ENCODE measurements at regions not wholly inside any gene's neighbourhood (a gene's known extent, or its start where the extent isn't known, plus 50 kb on each side); places are given as distances from the start of the nearest gene placed in this dataset.
"Not testable (repeated sequence)": the region's sequence is repeated elsewhere in the genome, so short reads cannot be mapped to it uniquely, and the experiment has no call there.

DNA sequence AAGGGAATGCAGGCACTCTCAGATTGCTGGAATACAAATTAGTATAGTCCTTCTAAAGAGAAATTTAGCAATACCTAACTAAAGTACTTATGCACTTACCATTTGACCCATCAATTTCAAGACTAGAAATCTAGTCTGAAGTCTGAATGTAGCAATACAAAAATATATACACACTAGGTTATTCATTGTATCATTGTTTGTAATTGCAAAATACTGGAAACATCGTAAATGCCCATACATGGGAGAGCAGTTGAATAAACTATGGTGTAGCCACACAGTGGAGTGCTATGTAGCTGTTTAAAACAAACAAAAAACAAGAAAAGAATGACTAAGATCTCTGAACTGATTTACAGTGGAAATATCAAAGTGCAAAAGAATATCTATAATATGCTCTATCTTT is 346.4 kb downstream of the ZNF674 start:
- ATAC-seq (no peak), DNase-seq (no peak), FAIRE-seq (no peak)
- H3K27me3 ChIP-seq, result peaks cover 0 to 33% (median 3%) of the 10 kb centered on the region in 4 donors
- TF ChIP-seq CTCF (IDR thresholded peaks at IDR 0.05), result no peak
- H3K4me3 ChIP-seq, result no peak overlapping the region
- H3K27ac ChIP-seq, result no peak overlapping the region
- intact Hi-C loops (cut with DNase I), result no loop called here
- no peaks in the 10 kb centered on the region for H3K9me3 ChIP-seq
- no peaks in the 10 kb centered on the region for H3K4me1 ChIP-seq
- WGBS, 2 donors, result 70 to 77% methylated on average over 1 of the region's 1 CpG
- H3K36me3 ChIP-seq, result no peaks in the 10 kb centered on the region

- intact Hi-C loops (cut with DNase I); ATAC-seq; H3K36me3 ChIP-seq; FAIRE-seq; DNase-seq; H3K9me3 ChIP-seq; H3K4me3 ChIP-seq; H3K4me1 ChIP-seq; H3K27ac ChIP-seq: not testable (repeated sequence)
- peaks cover 0 to 16% (median 0%) of the 10 kb centered on the region in 4 donors for H3K27me3 ChIP-seq
- 67 to 69% methylated on average over 2 of the region's 2 CpGs for WGBS, 2 donors
These were observed 358.5 kb downstream of the ZNF674 start for GRCh38 chrX:46186811-46187106.

DNA sequence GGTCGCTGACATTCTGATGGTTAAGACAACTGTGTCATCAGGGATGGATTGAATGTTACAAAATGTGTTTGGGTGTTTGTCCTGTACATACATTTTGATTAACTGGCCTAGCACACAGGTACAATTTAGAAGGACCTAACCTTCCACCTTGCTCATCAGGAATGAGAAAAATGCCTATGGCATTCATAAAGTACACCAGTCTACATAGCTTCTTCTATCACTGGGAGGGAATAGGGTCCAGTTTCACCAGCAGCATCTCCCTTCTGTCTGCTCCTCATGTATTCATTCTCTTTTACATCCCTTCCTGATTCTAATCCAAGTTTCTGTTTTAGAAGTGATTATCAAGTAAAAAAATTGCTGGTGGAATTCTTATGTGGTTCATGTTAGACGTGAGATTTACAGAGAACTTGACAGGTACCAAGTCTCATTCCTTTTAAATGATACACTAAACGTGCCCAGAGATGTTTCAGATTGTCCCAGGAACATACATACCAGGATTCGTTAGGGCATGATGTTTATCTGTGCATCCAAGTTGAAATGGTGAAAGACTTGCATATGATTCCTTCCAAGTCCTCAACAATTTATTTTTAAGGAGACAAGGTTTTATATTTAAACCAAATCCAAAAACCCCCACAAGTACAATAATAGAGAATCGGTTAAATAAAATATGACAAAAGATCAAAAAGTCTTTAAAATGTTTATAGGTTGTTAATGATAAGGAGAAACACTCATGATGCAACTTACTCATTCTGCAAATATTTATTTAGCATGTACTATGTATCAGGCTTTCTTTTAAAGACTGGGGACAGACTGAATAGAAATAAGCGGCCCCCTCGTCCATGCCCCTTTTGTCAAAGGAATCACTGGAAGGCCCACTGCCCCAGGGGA is 359.1 kb downstream of the ZNF674 start:
- intact Hi-C loops (cut with DNase I), result no loop called here
- no peaks in the 10 kb centered on the region for H3K9me3 ChIP-seq
- no peak for ATAC-seq
- 44 to 47% methylated on average over 7 of the region's 7 CpGs for WGBS, 2 donors
- peaks cover 0 to 22% (median 0%) of the 10 kb centered on the region in 4 donors for H3K27me3 ChIP-seq
- H3K4me1 ChIP-seq, result no peaks in the 10 kb centered on the region
- TF ChIP-seq CTCF (IDR thresholded peaks at IDR 0.05), result no peak
- no peaks in the 10 kb centered on the region for H3K36me3 ChIP-seq
- H3K27ac ChIP-seq, result no peak overlapping the region
- no peak overlapping the region for H3K4me3 ChIP-seq
- no peak for FAIRE-seq
- DNase-seq, result no peak

DNA sequence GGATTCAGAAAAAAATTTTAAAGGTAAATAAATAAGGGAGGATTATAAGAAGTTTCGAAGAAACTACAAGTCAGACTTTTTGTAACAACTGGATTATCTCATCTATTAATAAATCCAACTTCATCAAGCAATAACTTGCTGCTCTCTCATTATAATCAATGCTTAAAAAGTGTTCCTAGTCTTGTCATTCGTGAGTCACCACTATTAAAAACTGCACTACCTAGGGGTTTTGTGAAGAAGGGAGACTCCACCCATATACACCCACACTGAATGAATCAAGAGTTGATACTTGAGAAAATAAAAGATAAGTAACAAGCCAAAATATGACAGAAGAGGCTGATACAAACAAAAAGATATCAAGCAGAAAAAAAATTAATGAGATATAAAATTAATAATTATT is 360.5 kb downstream of the ZNF674 start:
- WGBS, 2 donors, result 49 to 54% methylated on average over 2 of the region's 2 CpGs
- Histone ChIP-seq H3K27me3 (peaks cover 0 to 26% (median 0%) of the 10 kb centered on the region in 4 donors), H3K36me3 (no peaks in the 10 kb centered on the region), H3K4me1 (no peaks in the 10 kb centered on the region), H3K27ac (no peak overlapping the region), H3K4me3 (no peak overlapping the region), H3K9me3 (no peaks in the 10 kb centered on the region)
- ATAC-seq (no peak), FAIRE-seq (no peak), DNase-seq (no peak)
- TF ChIP-seq CTCF (IDR thresholded peaks at IDR 0.05), result no peak
- intact Hi-C loops (cut with DNase I), result no loop called here

DNA sequence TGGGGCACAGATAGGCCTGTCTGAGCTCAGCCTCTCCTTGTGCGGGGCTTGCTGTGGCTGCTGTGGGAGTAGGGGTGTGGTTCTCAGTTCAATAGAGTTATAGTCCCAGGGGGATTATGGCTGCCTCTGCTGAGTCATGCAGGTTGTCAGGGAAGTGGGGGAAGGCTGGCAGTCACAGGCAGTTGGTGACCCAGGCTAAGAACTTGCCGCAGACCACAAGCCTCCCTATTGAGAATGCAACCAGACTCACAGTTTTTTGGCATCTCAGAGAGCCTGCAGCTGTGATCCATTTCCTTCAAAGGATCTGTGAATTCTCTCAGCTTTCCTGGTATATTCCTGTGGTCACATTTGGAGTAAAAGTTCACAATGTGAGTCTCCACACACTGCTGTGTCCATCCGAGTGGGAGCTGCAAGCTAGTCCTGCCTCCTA is 364.9 kb downstream of the ZNF674 start:
- ATAC-seq (no peak), FAIRE-seq (no peak), DNase-seq (no peak)
- intact Hi-C loops (cut with DNase I), result no loop called here
- Histone ChIP-seq H3K27ac (no peak overlapping the region), H3K27me3 (peaks cover 0 to 17% (median 2%) of the 10 kb centered on the region in 4 donors), H3K4me3 (no peak overlapping the region), H3K36me3 (no peaks in the 10 kb centered on the region), H3K9me3 (no peaks in the 10 kb centered on the region), H3K4me1 (no peaks in the 10 kb centered on the region)
- WGBS, 2 donors, result 71 to 81% methylated on average over 3 of the region's 3 CpGs
- TF ChIP-seq CTCF (IDR thresholded peaks at IDR 0.05), result no peak
